SK-N-SH (cell line): ENCODE measurements at regions not wholly inside any gene's neighbourhood (a gene's known extent, or its start where the extent isn't known, plus 50 kb on each side); places are given as distances from the start of the nearest gene placed in this dataset.

ENCODE experiments used
- CTCF ChIP-seq: fragments of 200-600 bp; sonication (generic); IDR thresholded peaks from 2 replicates; pipeline ENCODE4 v1.6.1; 2017; ENCODE audit warnings: antibody characterized with exemption, mild to moderate bottlenecking, moderate library complexity
- EZH2phosphoT487 ChIP-seq: fragments of 200-600 bp; sonication (generic); IDR thresholded peaks from 2 replicates; pipeline ENCODE4 v1.6.1; 2017; ENCODE audit warnings: low read depth, mixed run types, mild to moderate bottlenecking, antibody characterized with exemption, moderate library complexity, borderline replicate concordance
- MAX ChIP-seq: IDR thresholded peaks from 2 replicates; pipeline ENCODE4 v1.4.0; 2012; ENCODE audit warnings: low read depth
- POLR2AphosphoS5 ChIP-seq: IDR thresholded peaks from 2 replicates; pipeline ENCODE4 v1.6.1; 2012; ENCODE audit warnings: low read depth, low read length
- YY1 ChIP-seq: IDR thresholded peaks from 2 replicates; pipeline ENCODE4 v1.4.0; 2012; ENCODE audit warnings: low read depth, mild to moderate bottlenecking

- TF ChIP-seq YY1 (no peak), EZH2phosphoT487 (no peak), CTCF (no peak), MAX (no peak), POLR2AphosphoS5 (no peak)
Observed at GRCh38 chr5:63812693-63813092, 149.6 kb downstream of the HTR1A start.
